Left lung (tissue), 4 donors: ENCODE measurements at regions not wholly inside any gene's neighbourhood (a gene's known extent, or its start where the extent isn't known, plus 50 kb on each side); places are given as distances from the start of the nearest gene placed in this dataset.

Source experiments
- ATAC-seq: fragments of 200-7000 bp; cut with Tn5 transposase; one replicate; pipeline ENCODE4 v1.9.1; 2020; ENCODE audit warnings: moderate library complexity
- DNase-seq, 4 donors: peaks; one replicate each; pipeline ENCODE4 v3.0.0-alpha.2; 2013 to 2020
- H3K27ac ChIP-seq, 2 donors: fragments of 200-600 bp; sonication (generic) in 1 of 2; one replicate each; pipeline versions ENCODE4 v1.5.0 to v1.8.0; 2020 to 2021
- H3K27me3 ChIP-seq, 2 donors: fragments of 200-600 bp; sonication (generic) in 1 of 2; one replicate each; pipeline versions ENCODE4 v1.5.0 to v1.8.0; 2020 to 2021
- H3K36me3 ChIP-seq, 2 donors: fragments of 200-600 bp; sonication (generic) in 1 of 2; one replicate each; pipeline versions ENCODE4 v1.5.0 to v1.8.0; 2020 to 2021
- H3K4me1 ChIP-seq, 2 donors: fragments of 200-600 bp; one replicate each; pipeline ENCODE4 v1.8.0; 2021
- H3K4me3 ChIP-seq, 2 donors: fragments of 200-600 bp; sonication (generic) in 1 of 2; one replicate each; pipeline versions ENCODE4 v1.5.0 to v1.8.0; 2020 to 2021; ENCODE audit warnings: mild to moderate bottlenecking in 1 of 2
- H3K9me3 ChIP-seq, 2 donors: fragments of 200-600 bp; sonication (generic) in 1 of 2; one replicate each; pipeline versions ENCODE4 v1.5.0 to v1.8.0; 2020 to 2021
- intact Hi-C, 2 donors: fragments of 100-400 bp; cut with DNase I; formaldehyde crosslinking; loops; one replicate each; pipeline versions ENCODE4 v1.11.2 to v1.14.2; 2022
- TF ChIP-seq, protein P1 (sequence below), 2 donors: fragments of 200-600 bp; sonication (generic) in 1 of 2; IDR thresholded peaks; one replicate each; pipeline versions ENCODE4 v1.5.0 to v1.8.0; 2021; ENCODE audit warnings: antibody characterized with exemption in 2 of 2
- donor health status: DM: no; HTN: yes; CAD: no.
- donor health status: DM: no; HTN: no; CAD: no.

- Histone ChIP-seq H3K36me3 (no peaks in the 10 kb centered on the region), H3K4me1 (no peaks in the 10 kb centered on the region), H3K4me3 (no peak overlapping the region), H3K27ac (no peak overlapping the region), H3K27me3 (no peaks in the 10 kb centered on the region), H3K9me3 (peaks cover 0 to 19% of the 10 kb centered on the region in 2 donors)
- intact Hi-C loops: no loop called here
- ATAC-seq (no peak), DNase-seq (no peak)
- TF ChIP-seq, protein P1, sequence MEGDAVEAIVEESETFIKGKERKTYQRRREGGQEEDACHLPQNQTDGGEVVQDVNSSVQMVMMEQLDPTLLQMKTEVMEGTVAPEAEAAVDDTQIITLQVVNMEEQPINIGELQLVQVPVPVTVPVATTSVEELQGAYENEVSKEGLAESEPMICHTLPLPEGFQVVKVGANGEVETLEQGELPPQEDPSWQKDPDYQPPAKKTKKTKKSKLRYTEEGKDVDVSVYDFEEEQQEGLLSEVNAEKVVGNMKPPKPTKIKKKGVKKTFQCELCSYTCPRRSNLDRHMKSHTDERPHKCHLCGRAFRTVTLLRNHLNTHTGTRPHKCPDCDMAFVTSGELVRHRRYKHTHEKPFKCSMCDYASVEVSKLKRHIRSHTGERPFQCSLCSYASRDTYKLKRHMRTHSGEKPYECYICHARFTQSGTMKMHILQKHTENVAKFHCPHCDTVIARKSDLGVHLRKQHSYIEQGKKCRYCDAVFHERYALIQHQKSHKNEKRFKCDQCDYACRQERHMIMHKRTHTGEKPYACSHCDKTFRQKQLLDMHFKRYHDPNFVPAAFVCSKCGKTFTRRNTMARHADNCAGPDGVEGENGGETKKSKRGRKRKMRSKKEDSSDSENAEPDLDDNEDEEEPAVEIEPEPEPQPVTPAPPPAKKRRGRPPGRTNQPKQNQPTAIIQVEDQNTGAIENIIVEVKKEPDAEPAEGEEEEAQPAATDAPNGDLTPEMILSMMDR (IDR thresholded peaks at IDR 0.05): no peak
Observed at GRCh38 chr4:60948008-60948407, 252.1 kb upstream of the ADGRL3 start.

DNA sequence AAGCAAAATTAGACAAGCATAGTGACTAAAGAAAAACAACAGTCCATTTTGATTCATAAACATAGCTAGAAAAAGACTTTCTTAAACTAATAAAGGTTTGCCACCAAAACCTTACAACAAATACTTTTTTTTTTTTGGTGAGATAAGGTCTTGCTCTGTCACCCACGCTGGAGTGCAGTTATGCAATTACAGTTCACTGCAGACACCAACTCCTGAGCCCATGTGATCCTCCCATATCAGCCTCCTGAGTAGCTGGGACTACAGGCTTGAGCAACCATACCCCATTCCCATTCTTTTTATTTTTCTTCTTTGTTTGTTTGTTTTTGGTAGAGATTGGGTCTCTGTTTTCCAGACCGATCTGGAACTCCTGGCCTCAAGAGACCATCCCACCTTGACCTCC, 247.2 kb upstream of the ADGRL3 start:
- DNase-seq: no peak
- TF ChIP-seq, protein P1 (IDR thresholded peaks at IDR 0.05): no peak
- Histone ChIP-seq H3K27me3 (no peaks in the 10 kb centered on the region), H3K36me3 (no peaks in the 10 kb centered on the region), H3K27ac (no peak overlapping the region), H3K9me3 (no peaks in the 10 kb centered on the region), H3K4me1 (no peaks in the 10 kb centered on the region), H3K4me3 (no peak overlapping the region)
- no peak for ATAC-seq
- intact Hi-C loops: no loop called here

DNA sequence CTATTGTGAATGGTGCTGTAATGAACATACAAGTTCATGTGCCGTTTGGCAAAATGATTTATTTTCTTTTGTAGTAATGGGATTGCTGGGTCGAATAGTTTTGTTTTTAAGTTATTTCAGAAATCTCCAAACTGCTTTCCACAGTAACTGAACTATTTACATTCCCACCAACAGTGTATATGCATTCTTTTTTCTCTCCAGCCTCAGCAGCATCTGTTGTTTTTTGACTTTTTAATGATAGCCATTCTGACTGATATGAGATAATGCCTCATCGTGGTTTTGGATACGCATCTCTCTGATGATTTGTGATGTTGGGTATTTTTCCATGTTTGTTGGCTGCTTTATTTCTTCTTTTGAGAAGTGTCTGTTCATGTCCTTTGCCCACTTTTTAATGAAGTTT, 246.3 kb upstream of the ADGRL3 start:
- no peak for DNase-seq
- Histone ChIP-seq H3K36me3 (no peaks in the 10 kb centered on the region), H3K9me3 (no peaks in the 10 kb centered on the region), H3K4me3 (no peak overlapping the region), H3K27ac (no peak overlapping the region), H3K4me1 (no peaks in the 10 kb centered on the region), H3K27me3 (no peaks in the 10 kb centered on the region)
- TF ChIP-seq, protein P1 (IDR thresholded peaks at IDR 0.05): no peak
- ATAC-seq: no peak
- intact Hi-C loops: no loop called here

DNA sequence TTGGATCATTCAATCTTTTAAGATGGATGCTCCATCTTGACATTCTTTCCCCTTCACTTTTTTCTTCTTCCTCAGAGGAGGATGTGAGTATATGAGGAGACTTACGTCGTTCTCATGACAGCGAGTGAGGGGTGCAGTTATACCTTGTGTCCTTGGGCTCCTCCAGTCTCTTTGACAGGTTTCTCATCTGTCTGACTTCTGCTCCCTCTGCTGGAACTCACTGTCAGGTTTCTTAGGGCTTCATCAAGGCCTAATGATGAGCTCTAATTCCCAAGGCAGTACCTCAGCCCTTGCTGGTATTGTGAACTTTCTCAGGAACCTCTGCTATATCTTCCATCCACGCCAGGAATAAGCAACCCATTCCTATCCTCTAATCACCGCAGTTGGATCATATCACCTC, 237.8 kb upstream of the ADGRL3 start:
- Histone ChIP-seq H3K27ac (no peak overlapping the region), H3K27me3 (no peaks in the 10 kb centered on the region), H3K4me3 (no peak overlapping the region), H3K9me3 (no peaks in the 10 kb centered on the region), H3K4me1 (no peaks in the 10 kb centered on the region), H3K36me3 (no peaks in the 10 kb centered on the region)
- TF ChIP-seq, protein P1 (IDR thresholded peaks at IDR 0.05): no peak
- DNase-seq (no peak), ATAC-seq (no peak)
- intact Hi-C loops: no loop called here

DNA sequence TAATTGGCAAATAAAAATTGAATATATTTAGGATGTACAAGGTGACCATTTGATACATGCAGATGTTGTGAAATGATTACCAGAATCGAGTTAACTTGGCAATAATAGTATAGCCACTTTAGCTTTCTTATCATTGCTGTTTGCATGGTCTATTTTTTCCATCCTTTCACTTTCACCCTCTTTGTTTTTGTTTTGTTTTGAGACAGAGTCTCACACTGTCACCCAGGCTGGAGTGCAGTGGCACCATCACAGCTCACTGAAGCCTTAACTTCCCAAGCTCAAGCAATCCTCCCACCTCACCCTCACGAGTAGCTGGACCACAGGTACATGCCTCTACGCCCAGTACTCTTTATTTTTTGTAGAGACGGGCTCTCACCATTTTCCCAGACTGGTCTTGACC, 218.6 kb upstream of the ADGRL3 start:
- Histone ChIP-seq H3K9me3 (peaks cover 0 to 23% of the 10 kb centered on the region in 2 donors), H3K4me1 (no peaks in the 10 kb centered on the region), H3K27me3 (no peaks in the 10 kb centered on the region), H3K27ac (no peak overlapping the region), H3K4me3 (no peak overlapping the region), H3K36me3 (no peaks in the 10 kb centered on the region)
- DNase-seq: no peak
- ATAC-seq: no peak
- intact Hi-C loops: no loop called here
- TF ChIP-seq, protein P1 (IDR thresholded peaks at IDR 0.05): no peak
